Neural cell (in vitro differentiated cells): ENCODE measurements at regions not wholly inside any gene's neighbourhood (a gene's known extent, or its start where the extent isn't known, plus 50 kb on each side); places are given as distances from the start of the nearest gene placed in this dataset.

Experiments used
- CTCF ChIP-seq: fragments of 450-650 bp; IDR thresholded peaks from 2 replicates; pipeline ENCODE4 v1.5.1; 2014; ENCODE audit warnings: antibody characterized with exemption, mild to moderate bottlenecking, moderate library complexity; ENCODE audit not compliant: poor library complexity, severe bottlenecking
- EP300 ChIP-seq: fragments of 450-650 bp; conservative IDR thresholded peaks from 2 replicates; pipeline ENCODE4 v1.6.1; 2014; ENCODE audit warnings: antibody characterized with exemption, mild to moderate bottlenecking, moderate library complexity; ENCODE audit not compliant: poor library complexity, severe bottlenecking
- EZH2 ChIP-seq: fragments of 200-600, 300-800 bp; shearing (Covaris generic), sonication (generic); IDR thresholded peaks from 2 replicates; pipeline ENCODE4 v1.6.1; 2014; ENCODE audit warnings: antibody characterized with exemption, low read length, borderline replicate concordance, mild to moderate bottlenecking; ENCODE audit not compliant: insufficient read depth, poor library complexity, severe bottlenecking
- MXI1 ChIP-seq: fragments of 450-650 bp; conservative IDR thresholded peaks from 2 replicates; pipeline ENCODE4 v1.6.1; 2014; ENCODE audit warnings: antibody characterized with exemption, mild to moderate bottlenecking; ENCODE audit not compliant: poor library complexity, severe bottlenecking
- POLR2AphosphoS5 ChIP-seq: IDR thresholded peaks from 2 replicates; pipeline ENCODE4 v1.6.1; 2012
- RAD21 ChIP-seq: fragments of 450-650 bp; conservative IDR thresholded peaks from 2 replicates; pipeline ENCODE4 v1.6.1; 2014; ENCODE audit warnings: antibody characterized with exemption, mild to moderate bottlenecking, moderate library complexity
- REST ChIP-seq: IDR thresholded peaks from 2 replicates; pipeline ENCODE4 v1.6.1; 2012; ENCODE audit warnings: borderline replicate concordance
- SMC3 ChIP-seq: fragments of 450-650 bp; conservative IDR thresholded peaks from 2 replicates; pipeline ENCODE4 v1.6.1; 2014; ENCODE audit warnings: antibody characterized with exemption, mild to moderate bottlenecking, moderate library complexity; ENCODE audit not compliant: poor library complexity
- TAF1 ChIP-seq: IDR thresholded peaks from 2 replicates; pipeline ENCODE4 v1.6.1; 2012; ENCODE audit warnings: low read depth

GRCh38 chr5:3349704-3350565 lies 245.7 kb upstream of the IRX1 start:
- no peak for TF ChIP-seq EP300
- TF ChIP-seq CTCF = no peak
- no peak for TF ChIP-seq TAF1
- TF ChIP-seq POLR2AphosphoS5 = no peak
- no peak for TF ChIP-seq SMC3
- TF ChIP-seq RAD21 = no peak
- TF ChIP-seq EZH2 = no peak
- no peak for TF ChIP-seq REST
- TF ChIP-seq MXI1 = no peak
